HG03139 (cell line): ENCODE measurements at regions not wholly inside any gene's neighbourhood (a gene's known extent, or its start where the extent isn't known, plus 50 kb on each side); places are given as distances from the start of the nearest gene placed in this dataset.
"Not testable (repeated sequence)": the region's sequence is repeated elsewhere in the genome, so short reads cannot be mapped to it uniquely, and the experiment has no call there.

Source experiments
- ATAC-seq: cut with Tn5 transposase; IDR thresholded peaks from one replicate; pipeline ENCODE4 v1.9.1; 2021; ENCODE audit not compliant: unreplicated experiment

DNA sequence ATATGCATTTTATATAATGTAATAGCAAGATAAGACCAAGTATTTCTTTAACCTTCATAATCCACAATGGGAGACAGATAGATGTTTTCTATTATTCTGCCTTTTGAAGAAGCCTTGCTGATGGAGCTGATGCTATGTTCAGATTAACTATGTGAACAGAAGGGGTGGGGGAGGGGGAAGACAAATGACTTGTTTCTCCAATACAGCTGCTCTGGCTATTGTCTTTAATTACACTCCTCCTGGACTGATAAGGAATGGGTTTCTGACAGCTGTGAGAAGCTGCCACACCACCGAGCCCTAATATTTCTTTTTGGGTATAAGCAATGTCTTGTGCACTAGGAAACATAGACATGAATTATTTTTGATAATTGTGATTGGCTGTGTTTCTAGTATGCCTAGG lies 62.0 kb downstream of the CAVIN4 start:
- no peak for ATAC-seq

- ATAC-seq, result no peak
Measured at GRCh38 chr9:100640447-100641050, 62.7 kb downstream of the CAVIN4 start.

GRCh38 chr9:100641166-100641565 lies 63.3 kb downstream of the CAVIN4 start:
- no peak for ATAC-seq

DNA sequence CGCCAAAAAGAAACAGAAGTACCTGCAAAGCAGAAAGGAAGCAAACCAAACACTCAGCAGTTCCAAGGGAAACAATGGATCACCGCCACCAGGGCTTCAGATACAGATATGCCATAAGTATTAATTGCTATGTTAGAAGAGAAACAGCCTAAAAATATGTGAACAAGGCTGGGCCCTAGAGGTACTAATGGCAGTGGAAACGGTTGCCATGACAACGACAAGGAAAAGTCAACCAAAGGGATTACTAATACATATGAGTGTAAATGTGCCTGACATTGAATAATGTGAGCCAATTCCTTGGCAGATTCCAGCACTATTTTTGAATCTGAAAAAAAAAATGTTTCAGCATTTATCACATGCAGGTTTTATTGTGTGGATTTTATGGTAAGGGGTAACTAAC lies 75.0 kb downstream of the CAVIN4 start:
- ATAC-seq, result no peak

- ATAC-seq, result no peak
Measured at GRCh38 chr9:100653643-100654334, 75.9 kb downstream of the CAVIN4 start.

DNA sequence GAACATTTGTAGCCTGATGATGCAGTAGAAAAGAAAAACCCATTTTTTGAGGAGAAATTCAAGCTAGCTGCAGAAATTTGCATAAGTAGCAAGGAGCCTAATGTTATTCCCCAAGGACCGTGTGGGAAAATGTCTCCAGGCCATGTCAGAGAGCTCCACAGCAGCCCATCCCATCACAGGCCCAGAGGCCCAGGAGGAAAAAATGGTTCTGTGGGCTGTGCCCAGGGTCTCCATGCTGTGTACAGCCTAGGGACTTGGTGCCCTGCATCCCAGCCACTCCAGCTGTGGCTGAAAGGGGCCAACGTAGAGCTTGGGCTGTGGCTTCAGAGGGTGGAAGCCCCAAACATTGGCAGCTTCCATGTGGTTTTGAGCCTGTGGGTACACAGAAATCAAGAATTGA lies 79.0 kb downstream of the CAVIN4 start:
- ATAC-seq, result not testable (repeated sequence)

DNA sequence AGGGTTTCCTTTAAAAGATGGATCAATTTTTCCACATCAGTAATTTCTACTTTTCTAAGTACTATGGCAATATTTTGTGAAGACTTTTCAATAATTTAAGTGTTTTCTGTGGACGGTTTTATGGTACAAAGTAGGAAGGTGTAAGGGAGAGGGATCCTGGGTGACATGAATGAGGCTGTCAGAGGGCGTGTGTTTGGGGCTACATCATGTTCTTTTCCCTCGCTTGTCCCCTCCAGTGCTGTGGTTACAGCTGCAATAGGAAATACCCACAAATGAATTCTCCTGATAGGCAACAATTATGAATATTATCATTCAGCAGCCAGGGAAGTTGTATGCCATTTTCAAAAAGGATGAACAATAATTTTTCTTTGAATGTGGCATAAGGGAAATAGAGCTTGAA lies 83.8 kb downstream of the CAVIN4 start:
- ATAC-seq, result no peak

DNA sequence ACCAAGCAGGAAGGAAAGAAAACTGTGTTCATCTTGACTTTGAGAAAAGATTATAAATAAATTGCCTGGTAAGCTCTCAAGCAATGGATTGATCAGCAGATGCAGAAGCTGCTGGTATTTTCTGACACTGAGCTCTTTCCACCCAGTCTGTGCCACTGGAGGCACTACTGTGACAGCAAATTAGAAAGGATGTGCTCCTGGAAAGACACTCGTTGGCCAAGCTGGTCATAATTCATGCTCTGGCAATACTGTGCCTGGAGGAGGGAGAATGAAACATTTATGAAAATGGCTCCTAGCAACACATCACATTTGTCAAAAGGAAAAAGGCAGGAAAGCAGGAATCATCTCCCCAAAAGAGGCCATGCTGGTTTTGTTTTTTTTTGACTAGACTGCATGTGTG lies 84.2 kb downstream of the CAVIN4 start:
- no peak for ATAC-seq

DNA sequence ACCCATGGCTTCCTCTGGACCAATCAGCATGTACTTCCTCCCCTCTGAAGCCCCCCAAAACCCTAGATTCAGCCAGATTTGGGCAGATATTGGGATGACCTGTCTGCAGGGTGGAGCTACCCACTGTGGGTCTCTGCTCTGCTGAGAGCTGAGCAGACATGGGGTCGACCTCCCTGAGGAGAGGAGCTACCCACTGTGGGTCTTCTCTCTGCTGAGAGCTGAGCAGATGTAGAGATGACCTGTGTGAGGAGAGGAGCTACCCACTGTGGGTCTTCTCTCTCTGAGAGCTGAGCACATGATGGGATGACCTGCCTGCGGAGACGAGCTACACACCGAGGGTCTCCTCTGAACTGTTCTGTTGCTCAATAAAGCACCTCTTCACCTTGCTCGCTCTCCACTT lies 89.6 kb downstream of the CAVIN4 start:
- no peak for ATAC-seq

GRCh38 chr9:100668024-100668423 lies 90.1 kb downstream of the CAVIN4 start:
- ATAC-seq, result no peak

- ATAC-seq, result no peak
Measured at GRCh38 chr9:100669968-100670367, 92.1 kb downstream of the CAVIN4 start.

- peak; percentile 71 for ATAC-seq
Measured at GRCh38 chr9:100670719-100671118, 92.8 kb downstream of the CAVIN4 start.

- no peak for ATAC-seq
Measured at GRCh38 chr9:100671898-100672297, 94.0 kb downstream of the CAVIN4 start.

DNA sequence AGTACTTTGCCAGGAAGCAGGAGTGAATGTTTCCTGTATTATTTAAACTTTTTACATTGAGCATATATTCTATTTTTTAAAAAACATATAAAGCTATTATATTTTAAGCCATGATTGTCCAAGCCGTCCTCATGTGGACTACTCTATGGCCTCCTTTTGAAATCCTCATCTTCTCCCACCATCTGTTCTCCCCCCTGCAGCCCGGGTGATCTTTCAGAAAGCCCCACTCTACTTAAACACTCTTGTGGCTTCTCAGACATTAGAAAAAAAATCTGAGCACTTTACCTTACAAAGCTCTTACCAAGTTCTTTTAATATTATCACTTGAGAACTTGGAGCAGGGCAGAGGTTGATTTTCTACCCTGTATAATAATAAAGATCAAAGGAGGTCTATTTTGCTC lies 95.4 kb downstream of the CAVIN4 start:
- no peak for ATAC-seq

DNA sequence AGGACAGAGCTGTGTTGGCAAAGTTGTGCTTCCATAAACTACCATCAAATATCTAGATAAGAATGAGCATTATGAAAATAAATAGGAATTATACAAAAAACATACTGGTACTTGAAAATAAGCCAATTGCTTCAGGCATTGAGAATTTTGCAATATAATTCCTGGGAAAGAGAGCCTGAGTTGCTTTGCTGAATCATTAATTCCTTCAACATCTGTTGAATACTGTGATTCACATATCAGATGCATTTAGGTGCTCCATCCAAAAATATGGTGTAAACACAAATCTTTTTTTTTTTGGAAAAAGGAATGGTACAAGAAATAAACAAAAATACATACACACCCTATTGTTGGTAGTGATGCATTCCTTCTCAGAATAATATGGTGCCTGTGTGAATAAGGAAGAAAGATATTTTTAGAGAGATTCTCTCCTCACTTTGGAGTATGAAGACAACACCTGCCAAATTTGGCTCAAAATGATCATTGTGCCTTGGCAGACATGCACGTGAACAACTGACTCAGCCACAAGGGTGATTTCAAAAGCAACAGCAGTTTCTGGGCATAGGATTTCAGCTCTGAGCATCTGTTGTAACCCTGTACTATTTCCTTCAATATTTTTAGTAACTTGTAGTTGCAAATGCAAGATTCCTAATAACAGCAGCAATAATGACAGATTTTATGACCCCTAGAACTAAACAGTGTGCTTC lies 96.7 kb downstream of the CAVIN4 start:
- ATAC-seq, result no peak

DNA sequence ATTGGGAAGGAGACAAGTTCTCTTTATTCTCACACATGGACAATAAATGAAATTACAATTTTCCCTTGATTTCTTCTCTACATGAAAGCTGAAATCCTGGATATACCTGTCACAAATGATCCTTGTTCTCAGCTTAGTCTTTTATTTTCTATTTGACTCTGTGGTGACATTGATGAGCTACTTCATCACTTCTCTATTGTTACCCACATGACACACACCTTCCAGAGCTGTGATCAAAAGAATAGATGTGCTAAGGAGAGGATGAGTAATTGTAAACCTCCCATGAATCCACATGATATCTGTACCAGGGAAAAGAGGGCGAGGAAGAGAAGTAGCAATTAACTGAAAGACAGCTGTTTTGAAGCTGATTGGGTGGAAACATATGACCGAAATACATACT lies 102.0 kb downstream of the CAVIN4 start:
- ATAC-seq, result no peak

GRCh38 chr9:100686420-100686819 lies 108.5 kb downstream of the CAVIN4 start:
- ATAC-seq, result no peak

- ATAC-seq, result peak; percentile 87
Measured at GRCh38 chr9:100689635-100690034, 111.8 kb downstream of the CAVIN4 start.

GRCh38 chr9:100690438-100690837 lies 112.6 kb downstream of the CAVIN4 start:
- ATAC-seq, result no peak

DNA sequence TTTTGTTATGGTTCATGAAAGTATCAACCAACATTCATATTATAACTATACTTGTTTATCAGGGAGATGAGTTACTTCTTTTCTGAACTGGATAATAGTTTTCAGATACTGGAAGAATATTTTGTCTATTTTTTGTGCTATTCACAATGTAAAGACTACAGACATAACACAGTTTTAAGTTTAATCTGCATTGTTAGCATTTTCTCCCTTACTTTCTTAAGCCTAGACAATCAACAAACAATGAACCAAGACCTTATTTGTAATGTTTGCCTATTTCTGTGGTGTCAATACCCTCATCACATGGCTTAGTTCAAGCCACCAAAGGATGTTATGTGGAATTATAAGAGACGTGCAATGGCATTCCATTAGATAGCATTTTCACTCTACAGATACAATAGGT lies 119.5 kb downstream of the CAVIN4 start:
- ATAC-seq, result no peak

GRCh38 chr9:100698945-100699344 lies 121.1 kb downstream of the CAVIN4 start:
- no peak for ATAC-seq

DNA sequence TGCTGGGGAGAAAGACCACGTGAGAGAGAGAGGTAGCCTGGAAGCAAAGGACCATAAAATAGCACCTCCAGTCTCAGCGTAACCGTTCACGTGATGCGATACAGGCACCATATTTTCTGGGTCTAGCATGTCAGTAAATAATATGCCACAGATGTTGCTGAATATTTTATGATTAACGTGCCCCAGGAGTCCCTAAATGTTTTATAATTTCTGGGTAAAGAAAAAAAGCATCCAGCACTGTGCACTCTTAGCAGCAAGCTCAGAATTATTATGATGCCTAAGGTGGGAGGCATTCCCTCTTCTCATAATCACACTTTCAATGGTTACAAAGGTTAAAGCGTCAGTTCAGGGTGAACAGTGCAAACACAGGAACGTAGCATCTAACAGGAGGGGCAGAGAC lies 121.8 kb downstream of the CAVIN4 start:
- no peak for ATAC-seq
